ENCODE measurements at regions not wholly inside any gene's neighbourhood (a gene's known extent, or its start where the extent isn't known, plus 50 kb on each side); places are given as distances from the start of the nearest gene placed in this dataset.

GRCh38 chr12:104889735-104890134 is 68.4 kb downstream of the SLC41A2 start:
- TF ChIP-seq YY1 (IDR thresholded peaks at IDR 0.05; ENCODE audit: insufficient read depth, insufficient read length) (no peak), SUZ12 (IDR thresholded peaks at IDR 0.05; ENCODE audit: extremely low read depth, insufficient read depth, insufficient read length) (no peak)

Data from NT2/D1 (cell line).